Activated CD4-positive, alpha-beta T cell treated with anti-CD3 and anti-CD28 coated beads, Interleukin-2, Interleukin-4, amounts not matched to agents 100 ng/mL and 50 ng/mL, durations not matched to agents 16 hours and 8 hours (primary cell): ENCODE measurements at regions not wholly inside any gene's neighbourhood (a gene's known extent, or its start where the extent isn't known, plus 50 kb on each side); places are given as distances from the start of the nearest gene placed in this dataset.
"Not testable (repeated sequence)": the region's sequence is repeated elsewhere in the genome, so short reads cannot be mapped to it uniquely, and the experiment has no call there.

Experiments used
- DNase-seq: peaks from one replicate; pipeline ENCODE4 v3.0.0-alpha.2; 2020; ENCODE audit warnings: low spot score

GRCh38 chr11:69205743-69206612, 50.2 kb downstream of the SMIM38 start:
- no peak for DNase-seq

GRCh38 chr11:69206613-69206965, 50.9 kb downstream of the SMIM38 start:
- not testable (repeated sequence) for DNase-seq

GRCh38 chr11:69207165-69207889, 51.6 kb downstream of the SMIM38 start:
- DNase-seq, result no peak

GRCh38 chr11:69208190-69209037, 52.7 kb downstream of the SMIM38 start:
- DNase-seq, result no peak

GRCh38 chr11:69209038-69209350, 53.3 kb downstream of the SMIM38 start:
- DNase-seq, result no peak

GRCh38 chr11:69209421-69210309, 53.9 kb downstream of the SMIM38 start:
- DNase-seq, result no peak

- peak; percentile 5 for DNase-seq
Measured at GRCh38 chr11:69210310-69211035, 54.7 kb downstream of the SMIM38 start.

- DNase-seq, result no peak
Measured at GRCh38 chr11:69211540-69211919, 55.8 kb downstream of the SMIM38 start.

- no peak for DNase-seq
Measured at GRCh38 chr11:69211920-69212797, 56.4 kb downstream of the SMIM38 start.

GRCh38 chr11:69212798-69213110, 57.0 kb downstream of the SMIM38 start:
- no peak for DNase-seq

GRCh38 chr11:69213316-69213715, 57.6 kb downstream of the SMIM38 start:
- DNase-seq, result peak; percentile 36

- no peak for DNase-seq
Measured at GRCh38 chr11:69213964-69214363, 58.2 kb downstream of the SMIM38 start.

GRCh38 chr11:69215216-69215615, 59.5 kb downstream of the SMIM38 start:
- no peak for DNase-seq

- no peak for DNase-seq
Measured at GRCh38 chr11:69215784-69216415, 60.2 kb downstream of the SMIM38 start.

- DNase-seq, result no peak
Measured at GRCh38 chr11:69216647-69217051, 60.9 kb downstream of the SMIM38 start.

GRCh38 chr11:69217276-69218105, 61.8 kb downstream of the SMIM38 start:
- no peak for DNase-seq

GRCh38 chr11:69218271-69218682, 62.5 kb downstream of the SMIM38 start:
- DNase-seq, result no peak

GRCh38 chr11:69218946-69219720, 63.4 kb downstream of the SMIM38 start:
- no peak for DNase-seq
